ENCODE measurements at regions not wholly inside any gene's neighbourhood (a gene's known extent, or its start where the extent isn't known, plus 50 kb on each side); places are given as distances from the start of the nearest gene placed in this dataset.
A peak's percentile ranks its signal among the peaks of the same experiment; 100 is the strongest.

DNA sequence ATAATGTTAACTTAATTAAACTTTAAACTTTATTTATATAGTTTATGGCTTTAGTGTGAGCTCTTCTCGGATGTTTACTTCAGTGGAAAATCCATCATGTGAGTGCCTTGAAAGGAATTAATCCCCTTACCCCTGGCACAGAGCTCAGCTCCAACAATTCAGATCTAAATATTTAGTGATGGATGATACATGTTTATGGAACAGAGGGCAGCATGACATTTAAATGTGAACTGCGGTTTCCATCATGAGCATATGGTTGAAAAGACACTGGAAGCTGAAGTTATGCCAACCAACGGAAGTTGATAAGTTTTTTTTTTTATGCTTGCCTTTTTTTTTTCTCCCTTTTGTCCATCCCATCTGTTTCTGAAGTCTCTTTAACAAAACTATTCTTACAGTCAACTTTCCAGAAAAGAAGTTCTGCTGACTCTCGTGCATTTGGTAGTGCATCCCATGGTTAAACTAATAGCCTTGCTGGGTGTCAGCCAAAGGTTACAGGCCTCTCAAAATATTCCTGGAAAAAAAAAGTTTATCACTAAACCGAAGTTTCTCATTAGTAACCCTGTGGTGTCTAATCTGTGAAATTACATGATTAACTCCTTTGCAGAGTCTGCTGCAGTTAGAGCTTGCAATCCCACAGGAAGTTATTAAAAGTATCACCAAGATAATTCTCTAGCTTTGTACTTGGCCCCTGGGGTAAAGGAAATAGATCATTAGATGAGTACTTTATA is 243.9 kb upstream of the TCF21 start:
- no peak overlapping the region for H3K4me3 ChIP-seq
- H3K27me3 ChIP-seq (ENCODE audit: control insufficient read depth in 3 of 3, insufficient read depth in 3 of 3, low read length in 2 of 3), result no peaks in the 10 kb centered on the region
- DNase-seq (peak; percentile 87 to 98 (median 98)), ATAC-seq (ENCODE audit: insufficient read depth, low FRiP score) (no peak)
- H3K9me3 ChIP-seq (ENCODE audit: control insufficient read depth in 4 of 4, insufficient read depth in 3 of 4, low read length in 3 of 4), result peaks cover 0 to 2% (median 0%) of the 10 kb centered on the region in 4 donors
- H3K27ac ChIP-seq (ENCODE audit: low read depth in 1 of 2, low read length in 1 of 2), result no peak overlapping the region
- H3K36me3 ChIP-seq (ENCODE audit: control insufficient read depth in 4 of 4, insufficient read depth in 4 of 4, low read length in 4 of 4), result no peaks in the 10 kb centered on the region
- no peak for TF ChIP-seq CTCF (IDR thresholded peaks at IDR 0.05; ENCODE audit: control extremely low read depth, extremely low read depth)
- 42 to 54% methylated on average over 5 of the region's 5 CpGs for WGBS, 2 donors
- H3K4me1 ChIP-seq (ENCODE audit: control insufficient read depth in 5 of 5, insufficient read depth in 5 of 5, low read length in 5 of 5), result peaks cover 0 to 32% (median 6%) of the 10 kb centered on the region in 5 donors
- H3K9ac ChIP-seq (ENCODE audit: insufficient read depth in 1 of 2, low read length in 2 of 2), result no peak overlapping the region

DNA sequence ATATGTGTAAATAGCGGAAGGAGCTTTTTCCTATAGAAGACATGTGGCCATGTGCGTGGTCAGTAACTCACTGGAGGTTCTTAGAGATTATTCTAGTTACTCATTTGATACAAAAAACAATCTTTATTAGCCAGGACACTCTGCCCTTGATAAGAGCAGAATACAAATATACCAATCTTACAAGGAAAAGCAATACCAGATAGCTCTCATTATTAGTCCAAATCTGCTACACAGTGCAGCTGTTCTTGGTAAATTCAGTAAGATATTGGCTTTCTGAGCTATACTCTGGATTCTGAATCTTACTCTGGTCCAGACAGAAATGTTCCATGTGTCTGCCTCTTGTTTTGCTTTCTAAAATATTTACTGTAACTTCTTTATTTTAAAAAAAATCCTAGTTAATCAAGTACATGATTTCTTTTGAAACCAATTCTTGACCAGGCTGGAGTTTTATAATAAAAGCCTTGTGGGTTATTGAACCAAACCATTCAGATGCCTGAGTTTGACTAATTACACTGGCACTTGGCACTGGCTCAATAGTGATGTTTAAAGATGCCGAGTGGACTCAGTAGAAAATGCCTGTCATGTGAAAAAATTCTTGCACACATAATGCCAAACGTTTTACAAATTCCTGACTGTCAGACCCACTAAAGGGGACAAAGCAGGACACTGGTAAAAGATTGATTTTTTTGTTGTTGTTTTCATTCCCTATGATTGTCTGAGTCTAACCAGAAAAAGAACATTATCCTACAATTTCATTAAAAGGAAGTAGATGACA is 242.8 kb upstream of the TCF21 start:
- no peak for TF ChIP-seq CTCF (IDR thresholded peaks at IDR 0.05; ENCODE audit: control extremely low read depth, extremely low read depth)
- Histone ChIP-seq H3K27me3 (ENCODE audit: control insufficient read depth in 3 of 3, insufficient read depth in 3 of 3, low read length in 2 of 3) (no peaks in the 10 kb centered on the region), H3K9ac (ENCODE audit: insufficient read depth in 1 of 2, low read length in 2 of 2) (peak overlapping the region in 1 of 2 donors; percentile 6), H3K36me3 (ENCODE audit: control insufficient read depth in 4 of 4, insufficient read depth in 4 of 4, low read length in 4 of 4) (no peaks in the 10 kb centered on the region), H3K27ac (ENCODE audit: low read depth in 1 of 2, low read length in 1 of 2) (no peak overlapping the region), H3K4me1 (ENCODE audit: control insufficient read depth in 5 of 5, insufficient read depth in 5 of 5, low read length in 5 of 5) (peaks cover 0 to 32% (median 4%) of the 10 kb centered on the region in 5 donors), H3K4me3 (no peak overlapping the region), H3K9me3 (ENCODE audit: control insufficient read depth in 4 of 4, insufficient read depth in 3 of 4, low read length in 3 of 4) (peaks cover 0 to 2% (median 0%) of the 10 kb centered on the region in 4 donors)
- 50 to 66% methylated on average over 4 of the region's 4 CpGs for WGBS, 2 donors
- ATAC-seq (ENCODE audit: insufficient read depth, low FRiP score) (no peak), DNase-seq (peak in 2 of 3 donors; percentile 73 to 74)

- no peaks in the 10 kb centered on the region for H3K36me3 ChIP-seq (ENCODE audit: control insufficient read depth in 4 of 4, insufficient read depth in 4 of 4, low read length in 4 of 4)
- H3K9me3 ChIP-seq (ENCODE audit: control insufficient read depth in 4 of 4, insufficient read depth in 3 of 4, low read length in 3 of 4), result peaks cover 0 to 2% (median 0%) of the 10 kb centered on the region in 4 donors
- H3K9ac ChIP-seq (ENCODE audit: insufficient read depth in 1 of 2, low read length in 2 of 2), result no peak overlapping the region
- WGBS, 2 donors, result 64% methylated on average over 2 of the region's 2 CpGs
- peaks cover 0 to 27% (median 3%) of the 10 kb centered on the region in 5 donors for H3K4me1 ChIP-seq (ENCODE audit: control insufficient read depth in 5 of 5, insufficient read depth in 5 of 5, low read length in 5 of 5)
- ATAC-seq (ENCODE audit: insufficient read depth, low FRiP score) (no peak), DNase-seq (no peak)
- no peak for TF ChIP-seq CTCF (IDR thresholded peaks at IDR 0.05; ENCODE audit: control extremely low read depth, extremely low read depth)
- H3K27me3 ChIP-seq (ENCODE audit: control insufficient read depth in 3 of 3, insufficient read depth in 3 of 3, low read length in 2 of 3), result no peaks in the 10 kb centered on the region
- H3K4me3 ChIP-seq, result no peak overlapping the region
- no peak overlapping the region for H3K27ac ChIP-seq (ENCODE audit: low read depth in 1 of 2, low read length in 1 of 2)
Measured at GRCh38 chr6:133648581-133648980, 240.3 kb upstream of the TCF21 start.

Measured in lung (tissue), 11 donors.